Transverse colon (tissue), 4 donors: ENCODE measurements at regions not wholly inside any gene's neighbourhood (a gene's known extent, or its start where the extent isn't known, plus 50 kb on each side); places are given as distances from the start of the nearest gene placed in this dataset.

Experiments used
- CTCF ChIP-seq, 5 experiments: fragments of 200-600 bp in 3 of 5; fragments of 450-650 bp in 2 of 5; sonication (generic) in 3 of 5; IDR thresholded peaks; 1 replicate in 2 of 5; 2 replicates in 3 of 5; pipeline ENCODE4 v1.5.1; 2016 to 2017; ENCODE audit warnings: antibody characterized with exemption in 5 of 5, inconsistent platforms in 3 of 5, mild to moderate bottlenecking in 2 of 5, moderate library complexity in 1 of 5
- POLR2A ChIP-seq: fragments of 450-650 bp; IDR thresholded peaks from one replicate; pipeline ENCODE4 v1.6.1; 2016; ENCODE audit warnings: antibody characterized with exemption, mild to moderate bottlenecking, moderate library complexity
- POLR2AphosphoS5 ChIP-seq, 3 donors: sonication (generic); formaldehyde crosslinking; IDR thresholded peaks; one replicate each; pipeline ENCODE4 v1.6.1; 2016; ENCODE audit warnings: antibody characterized with exemption in 3 of 3

- TF ChIP-seq CTCF (IDR thresholded peaks at IDR 0.05) (no peak), POLR2AphosphoS5 (IDR thresholded peaks at IDR 0.05) (no peak), POLR2A (no peak)
Measured at GRCh38 chr18:65974758-65975157, 223.9 kb downstream of the CDH7 start.
